Gastrocnemius medialis (tissue), 4 donors: ENCODE measurements at regions not wholly inside any gene's neighbourhood (a gene's known extent, or its start where the extent isn't known, plus 50 kb on each side); places are given as distances from the start of the nearest gene placed in this dataset.

ENCODE experiments used
- ATAC-seq, 2 donors: fragments of 150-250 bp; one replicate each; pipeline ENCODE4 v1.9.1; 2016
- DNase-seq, 2 donors: peaks; one replicate each; pipeline ENCODE4 v3.0.0-alpha.2; 2019
- H3K27ac ChIP-seq, 4 donors: fragments of 200-600 bp; sonication (generic); 1 replicate in 1 of 4; 2 replicates in 3 of 4; pipeline ENCODE4 v1.5.1; 2016 to 2018; ENCODE audit warnings: mild to moderate bottlenecking in 2 of 4, moderate library complexity in 1 of 4
- H3K27me3 ChIP-seq, 3 donors: fragments of 200-600 bp; sonication (generic) in 2 of 3; 1 replicate in 1 of 3; 2 replicates in 2 of 3; pipeline versions ENCODE4 v1.5.1 to v1.6.0; 2016 to 2019; ENCODE audit warnings: mild to moderate bottlenecking in 1 of 3, moderate library complexity in 1 of 3
- H3K36me3 ChIP-seq, 2 donors: fragments of 200-600 bp; sonication (generic) in 1 of 2; one replicate each; pipeline ENCODE4 v1.5.1; 2017 to 2018
- H3K4me1 ChIP-seq, 2 donors: fragments of 200-600 bp; sonication (generic) in 1 of 2; one replicate each; pipeline ENCODE4 v1.5.1; 2016 to 2017; ENCODE audit warnings: mild to moderate bottlenecking in 2 of 2
- H3K4me3 ChIP-seq, 4 donors: fragments of 200-600 bp; sonication (generic) in 3 of 4; 1 replicate in 1 of 4; 2 replicates in 3 of 4; pipeline ENCODE4 v1.5.1; 2016 to 2019; ENCODE audit warnings: mild to moderate bottlenecking in 2 of 4
- H3K9me3 ChIP-seq, 3 donors: fragments of 200-600 bp; sonication (generic) in 2 of 3; 1 replicate in 1 of 3; 2 replicates in 2 of 3; pipeline ENCODE4 v1.5.1; 2016 to 2019
- CTCF ChIP-seq, 5 experiments: fragments of 450-650 bp in 3 of 5; fragments of 200-600 bp in 2 of 5; sonication (generic) in 2 of 5; IDR thresholded peaks in 4 of 5; conservative IDR thresholded peaks in 1 of 5; 1 replicate in 4 of 5; 2 replicates in 1 of 5; pipeline ENCODE4 v1.5.1; 2016 to 2019; ENCODE audit warnings: antibody characterized with exemption in 5 of 5, mild to moderate bottlenecking in 3 of 5, moderate library complexity in 3 of 5
- POLR2A ChIP-seq, 2 donors: fragments of 450-650 bp; IDR thresholded peaks; one replicate each; pipeline ENCODE4 v1.6.1; 2017; ENCODE audit warnings: antibody characterized with exemption in 2 of 2, mild to moderate bottlenecking in 2 of 2, moderate library complexity in 2 of 2
- in situ Hi-C, 4 donors: fragments of 200-750 bp; cut with MboI; loops; one replicate each; pipeline versions ENCODE4 v1.15.0 to v1.8.0; 2017; ENCODE audit warnings: low sequenced_read_pairs in 4 of 4
- intact Hi-C: fragments of 100-400 bp; cut with DNase I; formaldehyde crosslinking; loops from one replicate; pipeline ENCODE4 v1.15.1; 2023; ENCODE audit warnings: low total_unique reads

GRCh38 chr13:78844106-78844505 lies 185.2 kb upstream of the OBI1 start:
- Histone ChIP-seq H3K9me3 (no peaks in the 10 kb centered on the region), H3K4me3 (no peak overlapping the region), H3K27me3 (no peaks in the 10 kb centered on the region), H3K27ac (no peak overlapping the region), H3K4me1 (no peaks in the 10 kb centered on the region), H3K36me3 (no peaks in the 10 kb centered on the region)
- no peak for ATAC-seq
- TF ChIP-seq CTCF (IDR thresholded peaks at IDR 0.05 in 4 of 5, conservative IDR thresholded peaks at IDR 0.05 in 1 of 5): no peak
- TF ChIP-seq POLR2A (IDR thresholded peaks at IDR 0.05): no peak
- in situ Hi-C loops: no loop called here
- intact Hi-C loops: no loop called here
- DNase-seq: no peak

GRCh38 chr13:78841358-78841963 lies 182.5 kb upstream of the OBI1 start:
- H3K27me3 ChIP-seq: no peaks in the 10 kb centered on the region
- H3K36me3 ChIP-seq: no peaks in the 10 kb centered on the region
- H3K4me1 ChIP-seq: no peaks in the 10 kb centered on the region
- no peaks in the 10 kb centered on the region for H3K9me3 ChIP-seq
- H3K27ac ChIP-seq: no peak overlapping the region
- DNase-seq: no peak
- TF ChIP-seq POLR2A (IDR thresholded peaks at IDR 0.05) (no peak), CTCF (IDR thresholded peaks at IDR 0.05 in 4 of 5, conservative IDR thresholded peaks at IDR 0.05 in 1 of 5) (no peak)
- no peak overlapping the region for H3K4me3 ChIP-seq
- ATAC-seq: no peak
- intact Hi-C loops: no loop called here
- in situ Hi-C loops: no loop called here

- H3K4me3 ChIP-seq: no peak overlapping the region
- no peak for TF ChIP-seq CTCF (IDR thresholded peaks at IDR 0.05 in 4 of 5, conservative IDR thresholded peaks at IDR 0.05 in 1 of 5)
- no peak for TF ChIP-seq POLR2A (IDR thresholded peaks at IDR 0.05)
- in situ Hi-C loops (no loop called here), intact Hi-C loops (no loop called here)
- H3K27me3 ChIP-seq: no peaks in the 10 kb centered on the region
- no peak for ATAC-seq
- no peak overlapping the region for H3K27ac ChIP-seq
- H3K4me1 ChIP-seq: no peaks in the 10 kb centered on the region
- H3K36me3 ChIP-seq: no peaks in the 10 kb centered on the region
- H3K9me3 ChIP-seq: no peaks in the 10 kb centered on the region
- no peak for DNase-seq
Measured at GRCh38 chr13:78836238-78836784, 177.4 kb upstream of the OBI1 start.

- in situ Hi-C loops: no loop called here
- ATAC-seq: no peak
Measured at GRCh38 chr13:78832461-78832860, 173.5 kb upstream of the OBI1 start.

More at GRCh38 chr13:78832461-78832860, 173.5 kb upstream of the OBI1 start:
- Histone ChIP-seq H3K27me3 (no peaks in the 10 kb centered on the region), H3K27ac (no peak overlapping the region), H3K9me3 (no peaks in the 10 kb centered on the region), H3K4me1 (no peaks in the 10 kb centered on the region), H3K36me3 (no peaks in the 10 kb centered on the region), H3K4me3 (no peak overlapping the region)
- intact Hi-C loops: no loop called here
- TF ChIP-seq POLR2A (IDR thresholded peaks at IDR 0.05) (no peak), CTCF (IDR thresholded peaks at IDR 0.05 in 4 of 5, conservative IDR thresholded peaks at IDR 0.05 in 1 of 5) (no peak)
- DNase-seq: no peak
